ENCODE measurements at regions not wholly inside any gene's neighbourhood (a gene's known extent, or its start where the extent isn't known, plus 50 kb on each side); places are given as distances from the start of the nearest gene placed in this dataset.

GRCh38 chr20:40161391-40161790, 527.6 kb downstream of the MAFB start:
- TF ChIP-seq CTCF (IDR thresholded peaks at IDR 0.05; ENCODE audit: insufficient read depth, low read depth, low read length, missing control alignments) = no peak

GRCh38 chr20:40160097-40160550, 528.9 kb downstream of the MAFB start:
- TF ChIP-seq CTCF (IDR thresholded peaks at IDR 0.05; ENCODE audit: insufficient read depth, low read depth, low read length, missing control alignments) = peak; percentile 97
- peak; percentile 73 for DNase-seq (ENCODE audit: low read depth)
- no peak overlapping the region for H3K4me3 ChIP-seq (ENCODE audit: low read length)

More at GRCh38 chr20:40161391-40161790, 527.6 kb downstream of the MAFB start:
- DNase-seq (ENCODE audit: low read depth) = no peak
- no peak overlapping the region for H3K4me3 ChIP-seq (ENCODE audit: low read length)

- TF ChIP-seq CTCF (IDR thresholded peaks at IDR 0.05; ENCODE audit: insufficient read depth, low read depth, low read length, missing control alignments) = no peak
- no peak overlapping the region for H3K4me3 ChIP-seq (ENCODE audit: low read length)
- DNase-seq (ENCODE audit: low read depth) = no peak
Observed at GRCh38 chr20:40159276-40159675, 529.8 kb downstream of the MAFB start.

GRCh38 chr20:40156600-40157317, 532.3 kb downstream of the MAFB start:
- no peak for DNase-seq (ENCODE audit: low read depth)
- no peak overlapping the region for H3K4me3 ChIP-seq (ENCODE audit: low read length)
- no peak for TF ChIP-seq CTCF (IDR thresholded peaks at IDR 0.05; ENCODE audit: insufficient read depth, low read depth, low read length, missing control alignments)

GRCh38 chr20:40154514-40154913, 534.5 kb downstream of the MAFB start:
- DNase-seq (ENCODE audit: low read depth) = no peak
- H3K4me3 ChIP-seq (ENCODE audit: low read length) = no peak overlapping the region

GRCh38 chr20:40148886-40149285, 540.1 kb downstream of the MAFB start:
- no peak for DNase-seq (ENCODE audit: low read depth)
- no peak overlapping the region for H3K4me3 ChIP-seq (ENCODE audit: low read length)
- no peak for TF ChIP-seq CTCF (IDR thresholded peaks at IDR 0.05; ENCODE audit: insufficient read depth, low read depth, low read length, missing control alignments)

More at GRCh38 chr20:40154514-40154913, 534.5 kb downstream of the MAFB start:
- TF ChIP-seq CTCF (IDR thresholded peaks at IDR 0.05; ENCODE audit: insufficient read depth, low read depth, low read length, missing control alignments) = no peak

- H3K4me3 ChIP-seq (ENCODE audit: low read length) = no peak overlapping the region
- TF ChIP-seq CTCF (IDR thresholded peaks at IDR 0.05; ENCODE audit: insufficient read depth, low read depth, low read length, missing control alignments) = no peak
- DNase-seq (ENCODE audit: low read depth) = no peak
Observed at GRCh38 chr20:40146071-40146470, 543.0 kb downstream of the MAFB start.

Measured in epithelial cell of esophagus (primary cell).